ENCODE measurements at regions not wholly inside any gene's neighbourhood (a gene's known extent, or its start where the extent isn't known, plus 50 kb on each side); places are given as distances from the start of the nearest gene placed in this dataset.

DNA sequence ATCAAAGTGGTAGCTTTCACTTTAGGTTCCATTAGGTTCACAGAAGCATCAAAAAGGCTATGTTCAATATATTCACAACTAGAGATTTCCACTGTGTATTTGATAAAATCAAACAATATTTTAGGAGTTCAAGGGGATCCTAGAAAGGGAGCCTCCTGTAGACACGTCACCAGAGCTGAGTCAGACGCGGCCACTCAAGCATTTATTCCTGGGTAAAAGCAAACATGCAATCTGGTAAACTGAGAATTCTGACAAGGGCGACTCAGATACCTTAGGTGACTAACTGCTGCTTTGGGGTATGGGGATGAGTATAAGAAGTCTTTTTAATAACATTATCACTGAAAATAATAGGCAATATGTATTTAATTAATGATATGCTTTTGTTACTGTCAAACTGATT lies 118.7 kb upstream of the HMGN3 start:
- CTCF ChIA-PET, result no interaction called here
- Mint-ChIP-seq H3K27ac (ENCODE audit: low read depth, unreplicated experiment) (no peak overlapping the region), H3K27me3 (ENCODE audit: insufficient read depth, unreplicated experiment) (no peaks in the 10 kb centered on the region), H3K4me3 (ENCODE audit: unreplicated experiment) (no peak overlapping the region), H3K4me1 (ENCODE audit: insufficient read depth, unreplicated experiment) (no peaks in the 10 kb centered on the region), H3K9me3 (ENCODE audit: unreplicated experiment) (peaks cover 8% of the 10 kb centered on the region), H3K36me3 (ENCODE audit: insufficient read depth, unreplicated experiment) (no peaks in the 10 kb centered on the region)
- BruUV-seq (replicated peaks), result no TSS peak
- no peak for DNase-seq (ENCODE audit: unreplicated experiment)
- TF ChIP-seq, protein P1, sequence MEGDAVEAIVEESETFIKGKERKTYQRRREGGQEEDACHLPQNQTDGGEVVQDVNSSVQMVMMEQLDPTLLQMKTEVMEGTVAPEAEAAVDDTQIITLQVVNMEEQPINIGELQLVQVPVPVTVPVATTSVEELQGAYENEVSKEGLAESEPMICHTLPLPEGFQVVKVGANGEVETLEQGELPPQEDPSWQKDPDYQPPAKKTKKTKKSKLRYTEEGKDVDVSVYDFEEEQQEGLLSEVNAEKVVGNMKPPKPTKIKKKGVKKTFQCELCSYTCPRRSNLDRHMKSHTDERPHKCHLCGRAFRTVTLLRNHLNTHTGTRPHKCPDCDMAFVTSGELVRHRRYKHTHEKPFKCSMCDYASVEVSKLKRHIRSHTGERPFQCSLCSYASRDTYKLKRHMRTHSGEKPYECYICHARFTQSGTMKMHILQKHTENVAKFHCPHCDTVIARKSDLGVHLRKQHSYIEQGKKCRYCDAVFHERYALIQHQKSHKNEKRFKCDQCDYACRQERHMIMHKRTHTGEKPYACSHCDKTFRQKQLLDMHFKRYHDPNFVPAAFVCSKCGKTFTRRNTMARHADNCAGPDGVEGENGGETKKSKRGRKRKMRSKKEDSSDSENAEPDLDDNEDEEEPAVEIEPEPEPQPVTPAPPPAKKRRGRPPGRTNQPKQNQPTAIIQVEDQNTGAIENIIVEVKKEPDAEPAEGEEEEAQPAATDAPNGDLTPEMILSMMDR (IDR thresholded peaks at IDR 0.05; ENCODE audit: unreplicated experiment), result no peak
- intact Hi-C loops (cut with micrococcal nuclease), result no loop called here
- POLR2A ChIA-PET, result interaction anchor here (0.6 kb wide), 1 partner anchor 123 kb away, joined by 4 read pairs; no protein-coding TSS in a partner anchor

DNA sequence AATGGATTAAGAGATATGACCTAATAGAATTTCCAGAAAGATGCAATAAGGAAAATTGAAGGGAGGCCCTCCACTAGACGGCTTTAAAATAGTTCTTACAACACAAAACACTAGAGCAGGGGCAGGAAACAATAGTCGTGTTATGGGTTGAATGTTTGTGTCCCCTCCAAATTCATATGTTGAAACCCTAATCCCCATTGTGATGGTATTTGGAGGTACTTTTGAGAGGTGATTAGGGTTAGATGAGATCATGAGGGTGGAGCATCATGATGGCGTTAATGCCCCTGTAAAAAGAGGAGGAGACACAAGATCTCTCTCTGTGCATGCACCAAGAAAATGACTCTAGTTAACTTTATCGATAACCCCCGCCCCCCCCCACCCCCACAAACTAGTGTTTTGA lies 104.0 kb upstream of the HMGN3 start:
- BruUV-seq (replicated peaks), result no TSS peak

DNA sequence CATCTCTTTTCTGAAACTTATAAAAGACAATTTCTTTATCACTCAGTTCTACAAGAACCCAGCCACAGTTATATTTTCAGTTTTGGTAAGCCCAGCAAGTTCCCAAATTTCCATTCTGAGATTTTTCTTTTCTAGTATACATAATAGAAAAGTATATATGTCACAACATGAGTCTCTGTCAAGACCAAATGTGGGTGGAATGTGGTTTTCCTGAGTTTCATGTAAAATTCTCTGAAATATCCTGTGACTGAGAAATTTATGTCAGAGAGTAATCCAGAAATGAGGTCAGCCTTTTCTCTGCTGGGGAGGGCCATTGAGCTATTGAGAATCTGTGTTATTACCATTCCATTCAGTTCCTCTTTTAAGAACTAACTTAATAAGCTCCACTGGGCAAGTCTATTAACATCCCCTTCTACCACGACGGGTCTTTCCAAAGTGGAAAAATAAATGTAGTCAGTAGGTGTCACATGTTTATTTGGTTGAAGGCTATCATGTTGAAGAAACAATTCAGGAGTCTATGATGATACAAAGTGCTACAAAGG lies 100.7 kb upstream of the HMGN3 start:
- peaks cover 9% of the 10 kb centered on the region for H3K4me1 Mint-ChIP-seq (ENCODE audit: insufficient read depth, unreplicated experiment)
- no peaks in the 10 kb centered on the region for H3K9me3 Mint-ChIP-seq (ENCODE audit: unreplicated experiment)
- H3K4me3 Mint-ChIP-seq (ENCODE audit: unreplicated experiment), result no peak overlapping the region
- H3K36me3 Mint-ChIP-seq (ENCODE audit: insufficient read depth, unreplicated experiment), result peaks cover 6% of the 10 kb centered on the region
- ChIA-PET CTCF (interaction anchor here (0.7 kb wide), 1 partner anchor 32 kb away, joined by 4 read pairs; no protein-coding TSS in a partner anchor), POLR2A (interaction anchor here (0.8 to 1.9 kb wide), 5 partner anchors 12 to 261 kb away, joined by 3 to 9 read pairs (median 3); no protein-coding TSS in a partner anchor)
- no peaks in the 10 kb centered on the region for H3K27me3 Mint-ChIP-seq (ENCODE audit: insufficient read depth, unreplicated experiment)
- TF ChIP-seq, protein P1 (IDR thresholded peaks at IDR 0.05; ENCODE audit: unreplicated experiment), result no peak
- intact Hi-C loops (cut with micrococcal nuclease), result no loop called here
- H3K27ac Mint-ChIP-seq (ENCODE audit: low read depth, unreplicated experiment), result no peak overlapping the region
- DNase-seq (ENCODE audit: unreplicated experiment), result no peak
- no TSS peak for BruUV-seq (replicated peaks)

More for the DNA sequence above, 104.0 kb upstream of the HMGN3 start:
- intact Hi-C loops (cut with micrococcal nuclease), result no loop called here
- Mint-ChIP-seq H3K9me3 (ENCODE audit: unreplicated experiment) (no peaks in the 10 kb centered on the region), H3K27me3 (ENCODE audit: insufficient read depth, unreplicated experiment) (no peaks in the 10 kb centered on the region), H3K27ac (ENCODE audit: low read depth, unreplicated experiment) (no peak overlapping the region), H3K36me3 (ENCODE audit: insufficient read depth, unreplicated experiment) (peaks cover 6% of the 10 kb centered on the region), H3K4me1 (ENCODE audit: insufficient read depth, unreplicated experiment) (no peaks in the 10 kb centered on the region), H3K4me3 (ENCODE audit: unreplicated experiment) (no peak overlapping the region)
- no peak for DNase-seq (ENCODE audit: unreplicated experiment)
- POLR2A ChIA-PET, result no interaction called here
- CTCF ChIA-PET, result no interaction called here
- TF ChIP-seq, protein P1 (IDR thresholded peaks at IDR 0.05; ENCODE audit: unreplicated experiment), result no peak

DNA sequence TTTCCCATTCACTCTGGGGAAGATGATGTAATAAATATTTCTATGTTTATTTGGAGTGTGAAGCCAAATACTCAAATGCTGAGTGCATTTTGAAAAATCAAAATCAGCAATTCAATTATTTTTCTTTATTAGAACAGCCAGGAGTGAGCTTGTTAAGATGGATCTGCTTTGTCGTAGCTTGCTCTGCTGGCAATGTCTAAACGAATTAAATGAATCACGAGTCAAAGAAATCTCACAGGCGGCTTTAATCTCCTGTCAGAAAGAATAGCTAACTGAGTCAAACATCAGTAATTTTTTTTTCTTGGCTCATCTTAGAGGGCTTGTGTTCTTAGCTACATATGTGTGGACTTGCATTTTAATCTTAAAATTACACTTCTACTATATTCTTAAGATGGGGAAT lies 100.2 kb upstream of the HMGN3 start:
- TF ChIP-seq, protein P1 (IDR thresholded peaks at IDR 0.05; ENCODE audit: unreplicated experiment), result no peak
- DNase-seq (ENCODE audit: unreplicated experiment), result no peak
- intact Hi-C loops (cut with micrococcal nuclease), result no loop called here

More for the DNA sequence above, 100.2 kb upstream of the HMGN3 start:
- Mint-ChIP-seq H3K27me3 (ENCODE audit: insufficient read depth, unreplicated experiment) (no peaks in the 10 kb centered on the region), H3K4me1 (ENCODE audit: insufficient read depth, unreplicated experiment) (peaks cover 9% of the 10 kb centered on the region), H3K9me3 (ENCODE audit: unreplicated experiment) (no peaks in the 10 kb centered on the region), H3K36me3 (ENCODE audit: insufficient read depth, unreplicated experiment) (peaks cover 3% of the 10 kb centered on the region), H3K27ac (ENCODE audit: low read depth, unreplicated experiment) (no peak overlapping the region), H3K4me3 (ENCODE audit: unreplicated experiment) (no peak overlapping the region)
- POLR2A ChIA-PET, result interaction anchor here (0.7 to 1.9 kb wide), 6 partner anchors 12 to 261 kb away, joined by 3 to 9 read pairs (median 3); no protein-coding TSS in a partner anchor
- CTCF ChIA-PET, result no interaction called here
- BruUV-seq (replicated peaks), result no TSS peak
